SK-N-SH treated with all-trans-retinoic acid at 6 μM for 48 hours (cell line): ENCODE measurements at regions not wholly inside any gene's neighbourhood (a gene's known extent, or its start where the extent isn't known, plus 50 kb on each side); places are given as distances from the start of the nearest gene placed in this dataset.

Experiments
- ATAC-seq: fragments of 200-7000 bp; cut with Tn5 transposase; 3 replicates; pipeline ENCODE4 v1.9.1; 2020; ENCODE audit warnings: mild to moderate bottlenecking, moderate library complexity
- ARNTL ChIP-seq: fragments of 450-650 bp; formaldehyde crosslinking; IDR thresholded peaks from 2 replicates; pipeline ENCODE4 v1.5.0; 2020; ENCODE audit warnings: low read depth, mild to moderate bottlenecking, moderate library complexity, borderline replicate concordance
- CSRNP3 ChIP-seq: fragments of 250-450 bp; sonication (Bioruptor Pico); IDR thresholded peaks from 2 replicates; pipeline ENCODE4 v1.5.1; 2021; ENCODE audit warnings: mild to moderate bottlenecking, moderate library complexity
- ESRRG ChIP-seq: fragments of 250-450 bp; sonication (Bioruptor Pico); IDR thresholded peaks from 2 replicates; pipeline ENCODE4 v1.6.1; 2021; ENCODE audit warnings: mild to moderate bottlenecking
- GLIS3 ChIP-seq: fragments of 250-450 bp; sonication (Bioruptor Pico); IDR thresholded peaks from 2 replicates; pipeline ENCODE4 v1.5.0; 2020; ENCODE audit warnings: mild to moderate bottlenecking, moderate library complexity
- OSR1 ChIP-seq: fragments of 250-450 bp; sonication (Bioruptor Pico); IDR thresholded peaks from 2 replicates; pipeline ENCODE4 v1.8.0; 2022; ENCODE audit warnings: moderate library complexity, mild to moderate bottlenecking, inconsistent platforms
- PATZ1 ChIP-seq: fragments of 250-450 bp; sonication (Bioruptor Pico); IDR thresholded peaks from 2 replicates; pipeline ENCODE4 v1.8.0; 2020; ENCODE audit warnings: mild to moderate bottlenecking, moderate library complexity, borderline replicate concordance
- PPARA ChIP-seq: fragments of 250-450 bp; sonication (Bioruptor Pico); IDR thresholded peaks from 2 replicates; pipeline ENCODE4 v1.5.0; 2020; ENCODE audit warnings: mild to moderate bottlenecking, borderline replicate concordance
- RARB ChIP-seq: fragments of 250-450 bp; sonication (Bioruptor Pico); IDR thresholded peaks from 2 replicates; pipeline ENCODE4 v1.8.0; 2021; ENCODE audit warnings: mild to moderate bottlenecking, moderate library complexity
- SNAI2 ChIP-seq: fragments of 250-450 bp; sonication (Bioruptor Pico); IDR thresholded peaks from 2 replicates; pipeline ENCODE4 v1.5.0; 2020; ENCODE audit warnings: mild to moderate bottlenecking, moderate library complexity
- TCF4 ChIP-seq: fragments of 250-450 bp; sonication (Bioruptor Pico); IDR thresholded peaks from 2 replicates; pipeline ENCODE4 v1.8.0; 2021; ENCODE audit warnings: mild to moderate bottlenecking, moderate library complexity, borderline replicate concordance
- TSHZ2 ChIP-seq: fragments of 250-450 bp; sonication (Bioruptor Pico); IDR thresholded peaks from 2 replicates; pipeline ENCODE4 v1.5.0; 2020; ENCODE audit warnings: mild to moderate bottlenecking, moderate library complexity
- ZC3H10 ChIP-seq: fragments of 250-450 bp; sonication (Bioruptor Pico); IDR thresholded peaks from 2 replicates; pipeline ENCODE4 v1.5.1; 2021; ENCODE audit warnings: mild to moderate bottlenecking, moderate library complexity
- ZFP3 ChIP-seq: fragments of 250-450 bp; sonication (Bioruptor Pico); IDR thresholded peaks from 2 replicates; pipeline ENCODE4 v1.5.0; 2020; ENCODE audit warnings: mild to moderate bottlenecking, moderate library complexity
- ZFP30 ChIP-seq: fragments of 450-650 bp; formaldehyde crosslinking; IDR thresholded peaks from 2 replicates; pipeline ENCODE4 v1.5.0; 2022; ENCODE audit warnings: mild to moderate bottlenecking, moderate library complexity
- ZNF70 ChIP-seq: fragments of 450-650 bp; formaldehyde crosslinking; IDR thresholded peaks from 2 replicates; pipeline ENCODE4 v1.5.0; 2020; ENCODE audit warnings: mild to moderate bottlenecking, moderate library complexity
- ZNF8 ChIP-seq: fragments of 450-650 bp; formaldehyde crosslinking; IDR thresholded peaks from 2 replicates; pipeline ENCODE4 v1.5.0; 2020; ENCODE audit warnings: mild to moderate bottlenecking, moderate library complexity

- ATAC-seq: no peak
- no peak for TF ChIP-seq ZNF70 (CRISPR knock-in tag)
- no peak for TF ChIP-seq ZFP30
- TF ChIP-seq ZNF8 (CRISPR knock-in tag): no peak
- TF ChIP-seq ARNTL (CRISPR knock-in tag): no peak
- TF ChIP-seq ZFP3 (CRISPR knock-in tag): no peak
- TF ChIP-seq TSHZ2: no peak
- no peak for TF ChIP-seq SNAI2 (CRISPR knock-in tag)
- TF ChIP-seq TCF4: no peak
- TF ChIP-seq ESRRG (CRISPR knock-in tag): no peak
- TF ChIP-seq PPARA: no peak
- TF ChIP-seq, all 23 proteins: peak for 0
Measured at GRCh38 chr7:159201722-159202330, 57.2 kb upstream of the VIPR2 start.

GRCh38 chr7:159200421-159200820 lies 55.8 kb upstream of the VIPR2 start:
- no peak for ATAC-seq

GRCh38 chr7:159198016-159198724 lies 53.5 kb upstream of the VIPR2 start:
- ATAC-seq: no peak
- no peak for TF ChIP-seq PATZ1 (CRISPR knock-in tag)
- TF ChIP-seq CSRNP3 (CRISPR knock-in tag): no peak
- TF ChIP-seq RARB (CRISPR knock-in tag): no peak

More at GRCh38 chr7:159200421-159200820, 55.8 kb upstream of the VIPR2 start:
- no peak for TF ChIP-seq OSR1 (CRISPR knock-in tag)
- TF ChIP-seq ZNF70 (CRISPR knock-in tag): no peak
- TF ChIP-seq GLIS3: no peak
- TF ChIP-seq TSHZ2: no peak
- TF ChIP-seq ZC3H10: no peak
- TF ChIP-seq PATZ1 (CRISPR knock-in tag): no peak
